GM23338 (cell line): ENCODE measurements at regions not wholly inside any gene's neighbourhood (a gene's known extent, or its start where the extent isn't known, plus 50 kb on each side); places are given as distances from the start of the nearest gene placed in this dataset.
A peak's percentile ranks its signal among the peaks of the same experiment; 100 is the strongest.

Source experiments
- ATAC-seq: fragments of 200-7000 bp; cut with Tn5 transposase; 3 replicates; pipeline ENCODE4 v1.9.1; 2020
- DNase-seq: peaks from one replicate; pipeline ENCODE4 v3.0.0-alpha.2; 2015; ENCODE audit warnings: low spot score
- H2AFZ ChIP-seq: fragments of 200-600 bp; sonication (generic); 2 replicates; pipeline ENCODE4 v1.8.0; 2016; ENCODE audit warnings: antibody characterized with exemption, mild to moderate bottlenecking, moderate library complexity
- H3F3A ChIP-seq: fragments of 200-600 bp; sonication (generic); replicated peaks from 2 replicates; pipeline ENCODE4 v1.8.0; 2017; ENCODE audit warnings: antibody characterized with exemption, mixed run types, low read depth
- H3K27ac ChIP-seq: fragments of 200-600 bp; sonication (generic); 2 replicates; pipeline ENCODE4 v1.6.1; 2016; ENCODE audit warnings: low read depth
- H3K27me3 ChIP-seq: fragments of 200-600 bp; sonication (generic); 2 replicates; pipeline ENCODE4 v1.8.0; 2016; ENCODE audit warnings: mild to moderate bottlenecking, mixed run types, moderate library complexity; ENCODE audit not compliant: insufficient read depth
- H3K36me3 ChIP-seq: fragments of 200-600 bp; sonication (generic); 2 replicates; pipeline ENCODE4 v1.8.0; 2016; ENCODE audit warnings: mild to moderate bottlenecking; ENCODE audit not compliant: insufficient read depth
- H3K4me1 ChIP-seq: fragments of 200-600 bp; sonication (generic); 2 replicates; pipeline ENCODE4 v1.8.0; 2016; ENCODE audit warnings: mild to moderate bottlenecking, moderate library complexity; ENCODE audit not compliant: insufficient read depth
- H3K4me2 ChIP-seq: fragments of 200-600 bp; sonication (generic); 2 replicates; pipeline ENCODE4 v1.7.1; 2017; ENCODE audit warnings: mixed run types
- H3K4me3 ChIP-seq: fragments of 200-600 bp; sonication (generic); 2 replicates; pipeline ENCODE4 v1.6.1; 2016; ENCODE audit warnings: mixed run types
- H3K79me2 ChIP-seq: fragments of 200-600 bp; sonication (generic); replicated peaks from 2 replicates; pipeline ENCODE4 v1.8.0; 2017; ENCODE audit warnings: mild to moderate bottlenecking; ENCODE audit not compliant: insufficient read depth
- H3K9me2 ChIP-seq: fragments of 200-600 bp; sonication (generic); 2 replicates; pipeline ENCODE4 v1.8.0; 2017; ENCODE audit not compliant: insufficient read depth
- H4K20me1 ChIP-seq: fragments of 200-600 bp; sonication (generic); replicated peaks from 2 replicates; pipeline ENCODE4 v1.8.0; 2017; ENCODE audit warnings: mild to moderate bottlenecking; ENCODE audit not compliant: insufficient read depth
- H3K27ac Mint-ChIP-seq: 2 replicates; pipeline ENCODE4 v1.8.0; 2020; ENCODE audit warnings: inconsistent platforms, mild to moderate bottlenecking, moderate library complexity, mixed read lengths
- H3K27me3 Mint-ChIP-seq: 3 replicates; pipeline ENCODE4 v1.8.0; 2022; ENCODE audit warnings: low read depth, mild to moderate bottlenecking, moderate library complexity, mixed read lengths, inconsistent platforms; ENCODE audit not compliant: insufficient read depth, poor library complexity
- H3K36me3 Mint-ChIP-seq: 3 replicates; pipeline ENCODE4 v1.8.0; 2021; ENCODE audit warnings: low read depth, mild to moderate bottlenecking, inconsistent platforms, moderate library complexity, mixed read lengths
- H3K4me1 Mint-ChIP-seq: 3 replicates; pipeline ENCODE4 v1.8.0; 2020; ENCODE audit warnings: mild to moderate bottlenecking, inconsistent platforms, mixed read lengths
- H3K4me3 Mint-ChIP-seq: 3 replicates; pipeline ENCODE4 v1.8.0; 2021; ENCODE audit warnings: moderate library complexity, mild to moderate bottlenecking, inconsistent platforms, mixed read lengths
- H3K9me3 Mint-ChIP-seq: 3 replicates; pipeline ENCODE4 v1.8.0; 2020; ENCODE audit warnings: moderate library complexity, mild to moderate bottlenecking, inconsistent platforms, mixed read lengths
- CREB1 ChIP-seq: fragments of 250-450 bp; sonication (Bioruptor Pico); IDR thresholded peaks from 2 replicates; pipeline ENCODE4 v1.5.0; 2020; ENCODE audit warnings: low read depth, mild to moderate bottlenecking, moderate library complexity
- CTCF ChIP-seq, 2 experiments: fragments of 200-600 bp in 1 of 2; sonication (generic) in 1 of 2; conservative IDR thresholded peaks; 2 replicates each; pipeline versions ENCODE4 v1.5.1 to v1.6.1; 2016 to 2017; ENCODE audit warnings: antibody characterized with exemption in 2 of 2, low read depth in 2 of 2, mild to moderate bottlenecking in 2 of 2, moderate library complexity in 1 of 2
- ETS1 ChIP-seq: IDR thresholded peaks from 2 replicates; pipeline ENCODE4 v1.6.1; 2016; ENCODE audit warnings: antibody characterized with exemption
- EZH2 ChIP-seq: fragments of 200-600 bp; sonication (generic); IDR thresholded peaks from one replicate; pipeline ENCODE4 v1.8.0; 2017; ENCODE audit warnings: antibody characterized with exemption, mild to moderate bottlenecking, low read depth; ENCODE audit not compliant: unreplicated experiment
- JUNB ChIP-seq: IDR thresholded peaks from one replicate; pipeline ENCODE4 v1.6.1; 2016; ENCODE audit warnings: antibody characterized with exemption; ENCODE audit not compliant: unreplicated experiment
- POLR2AphosphoS5 ChIP-seq: IDR thresholded peaks from 2 replicates; pipeline ENCODE4 v1.6.1; 2016; ENCODE audit warnings: antibody characterized with exemption, low read depth
- REST ChIP-seq: IDR thresholded peaks from one replicate; pipeline ENCODE4 v1.6.1; 2018; ENCODE audit warnings: antibody characterized with exemption; ENCODE audit not compliant: unreplicated experiment
- STAT1 ChIP-seq: IDR thresholded peaks from one replicate; pipeline ENCODE4 v1.6.1; 2016; ENCODE audit warnings: antibody characterized with exemption; ENCODE audit not compliant: unreplicated experiment
- ZNF114 ChIP-seq: fragments of 250-450 bp; sonication (Bioruptor Pico); IDR thresholded peaks from 2 replicates; pipeline ENCODE4 v1.5.0; 2020; ENCODE audit warnings: mild to moderate bottlenecking, moderate library complexity
- ZNF331 ChIP-seq: fragments of 250-450 bp; sonication (Bioruptor Pico); IDR thresholded peaks from 2 replicates; pipeline ENCODE4 v1.5.0; 2020; ENCODE audit warnings: low read depth, mild to moderate bottlenecking, moderate library complexity

GRCh38 chr3:150180334-150180733 is 209.6 kb upstream of the PFN2 start (continued):
- TF ChIP-seq CTCF (conservative IDR thresholded peaks at IDR 0.05; ENCODE audit: low read depth in 2 of 2) (no peak), EZH2 (no peak), ZNF331 (CRISPR knock-in tag) (no peak), ETS1 (no peak), ZNF114 (CRISPR knock-in tag) (no peak), POLR2AphosphoS5 (no peak)

- H3K27ac Mint-ChIP-seq, result no peak overlapping the region
- no peaks in the 10 kb centered on the region for H3K9me3 Mint-ChIP-seq
- H3K27ac ChIP-seq, result no peak overlapping the region
- DNase-seq (no peak), ATAC-seq (no peak)
- no peaks in the 10 kb centered on the region for H3K36me3 Mint-ChIP-seq
- TF ChIP-seq ETS1, result no peak
- TF ChIP-seq ZNF114 (CRISPR knock-in tag), result no peak
- no peak for TF ChIP-seq ZNF331 (CRISPR knock-in tag)
- no peak for TF ChIP-seq CTCF (conservative IDR thresholded peaks at IDR 0.05; ENCODE audit: low read depth in 2 of 2)
- TF ChIP-seq REST, result no peak
- TF ChIP-seq JUNB, result no peak
- no peak for TF ChIP-seq CREB1 (CRISPR knock-in tag)
- TF ChIP-seq STAT1, result no peak
- H3K27me3 Mint-ChIP-seq, result peaks cover 2% of the 10 kb centered on the region
- H3K79me2 ChIP-seq, result no peaks in the 10 kb centered on the region
- H4K20me1 ChIP-seq, result no peaks in the 10 kb centered on the region
- 0 out of 2 replicates have a peak, but pooled peaks cover 4% of the 10 kb centered on the region for H3K27me3 ChIP-seq
- peaks cover 5% of the 10 kb centered on the region for H3K4me1 ChIP-seq
- peak overlapping the region; percentile 34; the same call in 1 of the 2 replicates for H2AFZ ChIP-seq
- no peaks in the 10 kb centered on the region; the same call in 2 of the 3 replicates for H3K4me1 Mint-ChIP-seq
- no peaks in the 10 kb centered on the region for H3F3A ChIP-seq
- H3K4me2 ChIP-seq, result no peak overlapping the region
- H3K4me3 ChIP-seq, result no peak overlapping the region
- no peaks in the 10 kb centered on the region for H3K36me3 ChIP-seq
- H3K4me3 Mint-ChIP-seq, result no peak overlapping the region
- H3K9me2 ChIP-seq, result peaks cover 6% of the 10 kb centered on the region; the same call in 1 of the 2 replicates
These were observed 208.6 kb upstream of the PFN2 start for GRCh38 chr3:150179330-150179729.
